HFFc6 (cell line): ENCODE measurements at regions not wholly inside any gene's neighbourhood (a gene's known extent, or its start where the extent isn't known, plus 50 kb on each side); places are given as distances from the start of the nearest gene placed in this dataset.
A peak's percentile ranks its signal among the peaks of the same experiment; 100 is the strongest.

Experiments used
- DNase-seq: peaks from one replicate; pipeline ENCODE4 v3.0.0-alpha.2; 2018
- H3K27ac Mint-ChIP-seq: 2 replicates; pipeline ENCODE4 v1.8.0; 2020; ENCODE audit warnings: mild to moderate bottlenecking, mixed read lengths
- H3K27me3 Mint-ChIP-seq: 2 replicates; pipeline ENCODE4 v1.8.0; 2021; ENCODE audit warnings: mild to moderate bottlenecking, moderate library complexity, mixed read lengths; ENCODE audit not compliant: insufficient read depth
- H3K36me3 Mint-ChIP-seq: 2 replicates; pipeline ENCODE4 v1.8.0; 2021; ENCODE audit warnings: low read depth, mixed read lengths
- H3K4me1 Mint-ChIP-seq: 2 replicates; pipeline ENCODE4 v1.8.0; 2020; ENCODE audit warnings: low read depth, mixed read lengths
- H3K4me3 Mint-ChIP-seq: 2 replicates; pipeline ENCODE4 v1.8.0; 2020; ENCODE audit warnings: mild to moderate bottlenecking, moderate library complexity, mixed read lengths
- H3K9me3 Mint-ChIP-seq: 2 replicates; pipeline ENCODE4 v1.8.0; 2020; ENCODE audit warnings: mild to moderate bottlenecking, mixed read lengths
- CTCF ChIP-seq: fragments of 200-600 bp; sonication (generic); IDR thresholded peaks from 2 replicates; pipeline ENCODE4 v1.5.0; 2021; ENCODE audit warnings: antibody characterized with exemption, mild to moderate bottlenecking

DNA sequence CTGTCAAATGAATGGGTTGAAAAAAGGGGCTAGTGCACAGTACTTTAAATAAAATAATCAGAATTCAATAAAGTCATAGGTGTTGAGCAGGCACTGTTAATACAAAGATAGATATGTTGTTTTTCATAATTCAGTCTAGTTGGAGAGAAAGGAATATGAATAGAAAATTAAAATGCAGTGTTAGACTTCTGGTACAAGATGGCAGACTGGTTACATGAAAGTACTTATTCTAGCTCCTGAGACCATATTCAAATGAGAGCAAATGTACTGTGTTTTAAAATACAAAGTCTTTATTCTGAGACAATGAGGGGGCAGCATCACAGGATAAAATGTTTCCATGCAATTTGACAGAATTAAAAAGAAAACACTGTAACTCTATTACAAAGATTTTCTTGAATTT lies 542.1 kb downstream of the COL11A1 start:
- no peaks in the 10 kb centered on the region for H3K27me3 Mint-ChIP-seq
- no peaks in the 10 kb centered on the region for H3K36me3 Mint-ChIP-seq
- H3K4me1 Mint-ChIP-seq = peaks cover 43% of the 10 kb centered on the region
- no peak for TF ChIP-seq CTCF
- no peaks in the 10 kb centered on the region for H3K9me3 Mint-ChIP-seq
- DNase-seq = no peak
- H3K4me3 Mint-ChIP-seq = no peak overlapping the region
- no peak overlapping the region for H3K27ac Mint-ChIP-seq

DNA sequence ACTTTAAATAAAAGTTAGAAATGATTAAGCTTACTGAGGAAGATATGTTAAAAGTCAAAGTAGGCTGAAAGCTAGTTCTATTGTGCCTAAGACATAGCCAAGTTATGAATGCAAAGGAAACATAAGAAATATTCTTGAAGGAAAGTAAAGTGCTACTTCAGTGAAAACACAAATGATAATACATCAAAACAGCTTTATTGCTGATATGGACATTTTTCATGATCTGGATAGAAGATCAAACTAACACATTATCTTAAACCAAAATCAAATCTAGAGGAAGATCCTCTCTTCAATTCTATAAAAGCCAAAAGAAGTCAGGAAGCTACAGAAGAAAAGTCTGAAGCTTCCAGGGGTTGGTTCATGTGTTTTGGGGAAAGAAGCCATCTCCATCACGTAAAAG lies 545.9 kb downstream of the COL11A1 start:
- no peak for DNase-seq
- no peak overlapping the region for H3K4me3 Mint-ChIP-seq
- H3K27ac Mint-ChIP-seq = no peak overlapping the region
- TF ChIP-seq CTCF = no peak
- no peaks in the 10 kb centered on the region for H3K27me3 Mint-ChIP-seq
- no peaks in the 10 kb centered on the region for H3K9me3 Mint-ChIP-seq
- H3K4me1 Mint-ChIP-seq = peaks cover 26% of the 10 kb centered on the region
- H3K36me3 Mint-ChIP-seq = no peaks in the 10 kb centered on the region

- DNase-seq = peak; percentile 49
- H3K27ac Mint-ChIP-seq = no peak overlapping the region
- H3K4me1 Mint-ChIP-seq = peaks cover 6% of the 10 kb centered on the region; the same call in 1 of the 2 replicates
- H3K36me3 Mint-ChIP-seq = peaks cover 22% of the 10 kb centered on the region
- H3K4me3 Mint-ChIP-seq = no peak overlapping the region
- H3K9me3 Mint-ChIP-seq = peaks cover 18% of the 10 kb centered on the region
- peak; percentile 80 for TF ChIP-seq CTCF
- peaks cover 2% of the 10 kb centered on the region; the same call in 1 of the 2 replicates for H3K27me3 Mint-ChIP-seq
Observed at GRCh38 chr1:102550729-102551384, 554.1 kb upstream of the OLFM3 start.

DNA sequence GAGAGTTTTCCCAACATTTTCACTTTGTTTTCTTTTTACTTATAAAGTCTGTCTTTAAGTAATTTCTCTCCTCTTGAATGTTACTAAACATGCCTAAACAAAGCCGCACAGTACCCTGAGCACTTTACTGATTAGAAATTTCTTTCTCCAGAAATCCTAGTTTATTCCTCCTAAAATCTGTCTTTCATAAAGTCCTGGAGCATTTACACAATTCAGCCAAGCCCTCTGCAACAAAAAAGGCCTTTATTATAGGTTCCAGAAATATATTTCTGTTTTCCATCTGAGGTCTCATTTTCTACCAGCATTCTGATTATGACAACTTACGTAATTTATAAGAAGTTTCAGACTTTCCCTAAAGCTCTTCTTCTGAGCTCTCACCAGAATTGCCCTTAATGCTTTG lies 549.5 kb upstream of the OLFM3 start:
- no peaks in the 10 kb centered on the region for H3K27me3 Mint-ChIP-seq
- H3K4me1 Mint-ChIP-seq = peaks cover 9% of the 10 kb centered on the region; the same call in 1 of the 2 replicates
- no peak overlapping the region for H3K27ac Mint-ChIP-seq
- no peaks in the 10 kb centered on the region for H3K9me3 Mint-ChIP-seq
- no peak for DNase-seq
- no peak for TF ChIP-seq CTCF
- H3K36me3 Mint-ChIP-seq = 0 out of 2 replicates have a peak, but pooled peaks cover 5% of the 10 kb centered on the region
- no peak overlapping the region for H3K4me3 Mint-ChIP-seq

GRCh38 chr1:102535829-102536505 lies 539.2 kb upstream of the OLFM3 start:
- no peak for TF ChIP-seq CTCF
- Mint-ChIP-seq H3K4me1 (peaks cover 12% of the 10 kb centered on the region), H3K4me3 (no peak overlapping the region), H3K27me3 (no peaks in the 10 kb centered on the region; the same call in 1 of the 2 replicates), H3K9me3 (no peaks in the 10 kb centered on the region), H3K27ac (no peak overlapping the region), H3K36me3 (no peaks in the 10 kb centered on the region)
- DNase-seq = no peak
